ENCODE measurements at regions not wholly inside any gene's neighbourhood (a gene's known extent, or its start where the extent isn't known, plus 50 kb on each side); places are given as distances from the start of the nearest gene placed in this dataset.

- H3K4me3 ChIP-seq = no peak overlapping the region
- ATAC-seq (no peak), DNase-seq (no peak)
- no peaks in the 10 kb centered on the region for H3K9me3 ChIP-seq
- intact Hi-C loops (cut with DNase I, micrococcal nuclease) = no loop called here
- no peaks in the 10 kb centered on the region for H3K36me3 ChIP-seq (ENCODE audit: low read depth)
- no peak for TF ChIP-seq CTCF (IDR thresholded peaks at IDR 0.05)
- no peaks in the 10 kb centered on the region for H3K4me1 ChIP-seq (ENCODE audit: low read depth)
These were observed 135.2 kb upstream of the AFF2 start for GRCh38 chrX:148365233-148365632.

- H3K9me3 ChIP-seq = no peaks in the 10 kb centered on the region
- DNase-seq (no peak), ATAC-seq (no peak)
- intact Hi-C loops (cut with DNase I, micrococcal nuclease) = no loop called here
- H3K4me1 ChIP-seq (ENCODE audit: low read depth) = no peaks in the 10 kb centered on the region
- no peaks in the 10 kb centered on the region for H3K36me3 ChIP-seq (ENCODE audit: low read depth)
- H3K4me3 ChIP-seq = no peak overlapping the region
- TF ChIP-seq CTCF (IDR thresholded peaks at IDR 0.05) = no peak
These were observed 129.1 kb upstream of the AFF2 start for GRCh38 chrX:148371291-148371690.

DNA sequence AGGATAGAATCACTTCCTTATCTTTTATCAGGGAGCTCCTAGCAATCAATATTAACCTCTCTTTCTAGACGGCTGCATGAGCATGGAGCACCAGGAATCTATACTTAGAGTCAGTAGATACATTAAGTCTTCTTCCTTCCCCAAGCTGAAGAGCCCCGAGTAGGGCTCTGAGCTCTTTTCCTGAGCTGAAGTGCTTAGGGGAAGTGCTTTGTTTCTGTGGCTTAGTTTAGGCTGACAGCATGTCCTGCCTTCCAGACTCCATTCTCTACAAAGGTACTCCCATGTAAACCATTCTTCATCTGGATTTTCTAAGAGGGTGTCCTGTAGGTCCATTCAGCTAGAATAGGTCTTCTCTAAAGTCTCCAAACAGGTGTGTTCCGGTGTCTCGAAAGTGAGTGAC, 127.5 kb upstream of the AFF2 start:
- no peaks in the 10 kb centered on the region for H3K4me1 ChIP-seq (ENCODE audit: low read depth)
- no peaks in the 10 kb centered on the region for H3K9me3 ChIP-seq
- ATAC-seq (no peak), DNase-seq (no peak)
- TF ChIP-seq CTCF (IDR thresholded peaks at IDR 0.05) = no peak
- H3K36me3 ChIP-seq (ENCODE audit: low read depth) = no peaks in the 10 kb centered on the region
- intact Hi-C loops (cut with DNase I, micrococcal nuclease) = no loop called here
- no peak overlapping the region for H3K4me3 ChIP-seq

DNA sequence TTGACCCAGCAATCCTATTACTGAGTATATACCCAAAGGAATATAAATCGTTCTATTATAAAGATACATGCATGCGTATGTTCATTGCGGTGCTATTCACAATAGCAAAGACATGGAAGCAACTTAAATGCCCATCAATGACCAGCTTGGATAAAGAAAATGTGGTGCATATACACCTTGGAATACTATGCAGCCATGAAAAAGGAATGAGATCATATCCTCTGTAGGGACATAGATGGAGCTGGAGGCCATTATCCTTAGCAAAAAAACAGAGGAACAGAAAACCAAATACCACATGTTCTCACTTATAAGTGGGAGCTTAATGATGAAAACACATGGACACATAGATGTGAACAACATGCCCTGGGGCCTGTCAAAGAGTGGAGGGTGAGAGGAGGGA, 124.1 kb upstream of the AFF2 start:
- H3K4me3 ChIP-seq = no peak overlapping the region
- no peak for ATAC-seq
- DNase-seq = no peak
- intact Hi-C loops (cut with DNase I, micrococcal nuclease) = no loop called here
- H3K4me1 ChIP-seq (ENCODE audit: low read depth) = no peaks in the 10 kb centered on the region
- TF ChIP-seq CTCF (IDR thresholded peaks at IDR 0.05) = no peak
- no peaks in the 10 kb centered on the region for H3K36me3 ChIP-seq (ENCODE audit: low read depth)
- H3K9me3 ChIP-seq = no peaks in the 10 kb centered on the region

- no peak overlapping the region for H3K4me3 ChIP-seq
- H3K4me1 ChIP-seq (ENCODE audit: low read depth) = no peaks in the 10 kb centered on the region
- TF ChIP-seq CTCF (IDR thresholded peaks at IDR 0.05) = no peak
- ATAC-seq (no peak), DNase-seq (no peak)
- intact Hi-C loops (cut with DNase I, micrococcal nuclease) = no loop called here
- no peaks in the 10 kb centered on the region for H3K36me3 ChIP-seq (ENCODE audit: low read depth)
- no peaks in the 10 kb centered on the region for H3K9me3 ChIP-seq
These were observed 120.3 kb upstream of the AFF2 start for GRCh38 chrX:148380107-148380506.

Data from mucosa of descending colon (tissue), 3 donors.